Lower leg skin (tissue), 3 donors: ENCODE measurements at regions not wholly inside any gene's neighbourhood (a gene's known extent, or its start where the extent isn't known, plus 50 kb on each side); places are given as distances from the start of the nearest gene placed in this dataset.

Source experiments
- CTCF ChIP-seq, 3 donors: fragments of 450-650 bp; IDR thresholded peaks; one replicate each; pipeline ENCODE4 v1.5.1; 2016; ENCODE audit warnings: antibody characterized with exemption in 3 of 3, mild to moderate bottlenecking in 3 of 3, moderate library complexity in 2 of 3
- POLR2A ChIP-seq, 2 donors: fragments of 450-650 bp; IDR thresholded peaks; one replicate each; pipeline ENCODE4 v1.6.1; 2016 to 2017; ENCODE audit warnings: antibody characterized with exemption in 2 of 2, mild to moderate bottlenecking in 1 of 2, moderate library complexity in 1 of 2

GRCh38 chr3:153484842-153485241 is 322.8 kb downstream of the RAP2B start:
- TF ChIP-seq CTCF (IDR thresholded peaks at IDR 0.05) = no peak
- TF ChIP-seq POLR2A (IDR thresholded peaks at IDR 0.05) = no peak
